HG02571 (cell line): ENCODE measurements at regions not wholly inside any gene's neighbourhood (a gene's known extent, or its start where the extent isn't known, plus 50 kb on each side); places are given as distances from the start of the nearest gene placed in this dataset.

Experiments
- ATAC-seq: cut with Tn5 transposase; IDR thresholded peaks from one replicate; pipeline ENCODE4 v1.9.1; 2021; ENCODE audit warnings: mild to moderate bottlenecking, moderate library complexity; ENCODE audit not compliant: unreplicated experiment

GRCh38 chr2:219692521-219692920 lies 65.1 kb downstream of the SLC4A3 start:
- ATAC-seq: no peak

GRCh38 chr2:219695145-219695709 lies 67.8 kb downstream of the SLC4A3 start:
- no peak for ATAC-seq

GRCh38 chr2:219697811-219698747 lies 70.6 kb downstream of the SLC4A3 start:
- no peak for ATAC-seq

- no peak for ATAC-seq
These were observed 71.5 kb downstream of the SLC4A3 start for GRCh38 chr2:219698748-219699439.

- no peak for ATAC-seq
These were observed 72.0 kb downstream of the SLC4A3 start for GRCh38 chr2:219699440-219699821.

- ATAC-seq: no peak
These were observed 74.6 kb downstream of the SLC4A3 start for GRCh38 chr2:219701847-219702634.

- no peak for ATAC-seq
These were observed 75.5 kb downstream of the SLC4A3 start for GRCh38 chr2:219702796-219703545.

- ATAC-seq: no peak
These were observed 77.4 kb downstream of the SLC4A3 start for GRCh38 chr2:219704878-219705277.

GRCh38 chr2:219706823-219707281 lies 79.4 kb downstream of the SLC4A3 start:
- no peak for ATAC-seq

GRCh38 chr2:219707496-219708285 lies 80.3 kb downstream of the SLC4A3 start:
- ATAC-seq: no peak

- no peak for ATAC-seq
These were observed 81.9 kb downstream of the SLC4A3 start for GRCh38 chr2:219709331-219709761.

GRCh38 chr2:219713110-219713509 lies 85.7 kb downstream of the SLC4A3 start:
- no peak for ATAC-seq

GRCh38 chr2:219714681-219715400 lies 87.4 kb downstream of the SLC4A3 start:
- ATAC-seq: no peak

- no peak for ATAC-seq
These were observed 90.6 kb downstream of the SLC4A3 start for GRCh38 chr2:219718066-219718465.

GRCh38 chr2:219719521-219719920 lies 92.1 kb downstream of the SLC4A3 start:
- ATAC-seq: no peak

- no peak for ATAC-seq
These were observed 93.5 kb downstream of the SLC4A3 start for GRCh38 chr2:219720956-219721355.

- ATAC-seq: no peak
These were observed 94.9 kb downstream of the SLC4A3 start for GRCh38 chr2:219722276-219722879.

- ATAC-seq: no peak
These were observed 95.9 kb downstream of the SLC4A3 start for GRCh38 chr2:219723311-219723710.
